GM23338 (cell line): ENCODE measurements at regions not wholly inside any gene's neighbourhood (a gene's known extent, or its start where the extent isn't known, plus 50 kb on each side); places are given as distances from the start of the nearest gene placed in this dataset.
"Not testable (repeated sequence)": the region's sequence is repeated elsewhere in the genome, so short reads cannot be mapped to it uniquely, and the experiment has no call there.

ENCODE experiments used
- ATAC-seq: fragments of 200-7000 bp; cut with Tn5 transposase; 3 replicates; pipeline ENCODE4 v1.9.1; 2020
- DNase-seq: peaks from one replicate; pipeline ENCODE4 v3.0.0-alpha.2; 2015; ENCODE audit warnings: low spot score
- H2AFZ ChIP-seq: fragments of 200-600 bp; sonication (generic); 2 replicates; pipeline ENCODE4 v1.8.0; 2016; ENCODE audit warnings: antibody characterized with exemption, mild to moderate bottlenecking, moderate library complexity
- H3F3A ChIP-seq: fragments of 200-600 bp; sonication (generic); replicated peaks from 2 replicates; pipeline ENCODE4 v1.8.0; 2017; ENCODE audit warnings: antibody characterized with exemption, mixed run types, low read depth
- H3K27ac ChIP-seq: fragments of 200-600 bp; sonication (generic); 2 replicates; pipeline ENCODE4 v1.6.1; 2016; ENCODE audit warnings: low read depth
- H3K27me3 ChIP-seq: fragments of 200-600 bp; sonication (generic); 2 replicates; pipeline ENCODE4 v1.8.0; 2016; ENCODE audit warnings: mild to moderate bottlenecking, mixed run types, moderate library complexity; ENCODE audit not compliant: insufficient read depth
- H3K36me3 ChIP-seq: fragments of 200-600 bp; sonication (generic); 2 replicates; pipeline ENCODE4 v1.8.0; 2016; ENCODE audit warnings: mild to moderate bottlenecking; ENCODE audit not compliant: insufficient read depth
- H3K4me1 ChIP-seq: fragments of 200-600 bp; sonication (generic); 2 replicates; pipeline ENCODE4 v1.8.0; 2016; ENCODE audit warnings: mild to moderate bottlenecking, moderate library complexity; ENCODE audit not compliant: insufficient read depth
- H3K4me2 ChIP-seq: fragments of 200-600 bp; sonication (generic); 2 replicates; pipeline ENCODE4 v1.7.1; 2017; ENCODE audit warnings: mixed run types
- H3K4me3 ChIP-seq: fragments of 200-600 bp; sonication (generic); 2 replicates; pipeline ENCODE4 v1.6.1; 2016; ENCODE audit warnings: mixed run types
- H3K79me2 ChIP-seq: fragments of 200-600 bp; sonication (generic); replicated peaks from 2 replicates; pipeline ENCODE4 v1.8.0; 2017; ENCODE audit warnings: mild to moderate bottlenecking; ENCODE audit not compliant: insufficient read depth
- H3K9me2 ChIP-seq: fragments of 200-600 bp; sonication (generic); 2 replicates; pipeline ENCODE4 v1.8.0; 2017; ENCODE audit not compliant: insufficient read depth
- H4K20me1 ChIP-seq: fragments of 200-600 bp; sonication (generic); replicated peaks from 2 replicates; pipeline ENCODE4 v1.8.0; 2017; ENCODE audit warnings: mild to moderate bottlenecking; ENCODE audit not compliant: insufficient read depth
- H3K27ac Mint-ChIP-seq: 2 replicates; pipeline ENCODE4 v1.8.0; 2020; ENCODE audit warnings: inconsistent platforms, mild to moderate bottlenecking, moderate library complexity, mixed read lengths
- H3K27me3 Mint-ChIP-seq: 3 replicates; pipeline ENCODE4 v1.8.0; 2022; ENCODE audit warnings: low read depth, mild to moderate bottlenecking, moderate library complexity, mixed read lengths, inconsistent platforms; ENCODE audit not compliant: insufficient read depth, poor library complexity
- H3K36me3 Mint-ChIP-seq: 3 replicates; pipeline ENCODE4 v1.8.0; 2021; ENCODE audit warnings: low read depth, mild to moderate bottlenecking, inconsistent platforms, moderate library complexity, mixed read lengths
- H3K4me1 Mint-ChIP-seq: 3 replicates; pipeline ENCODE4 v1.8.0; 2020; ENCODE audit warnings: mild to moderate bottlenecking, inconsistent platforms, mixed read lengths
- H3K4me3 Mint-ChIP-seq: 3 replicates; pipeline ENCODE4 v1.8.0; 2021; ENCODE audit warnings: moderate library complexity, mild to moderate bottlenecking, inconsistent platforms, mixed read lengths
- H3K9me3 Mint-ChIP-seq: 3 replicates; pipeline ENCODE4 v1.8.0; 2020; ENCODE audit warnings: moderate library complexity, mild to moderate bottlenecking, inconsistent platforms, mixed read lengths
- ETS1 ChIP-seq: IDR thresholded peaks from 2 replicates; pipeline ENCODE4 v1.6.1; 2016; ENCODE audit warnings: antibody characterized with exemption
- EZH2 ChIP-seq: fragments of 200-600 bp; sonication (generic); IDR thresholded peaks from one replicate; pipeline ENCODE4 v1.8.0; 2017; ENCODE audit warnings: antibody characterized with exemption, mild to moderate bottlenecking, low read depth; ENCODE audit not compliant: unreplicated experiment
- POLR2AphosphoS5 ChIP-seq: IDR thresholded peaks from 2 replicates; pipeline ENCODE4 v1.6.1; 2016; ENCODE audit warnings: antibody characterized with exemption, low read depth
- STAT1 ChIP-seq: IDR thresholded peaks from one replicate; pipeline ENCODE4 v1.6.1; 2016; ENCODE audit warnings: antibody characterized with exemption; ENCODE audit not compliant: unreplicated experiment
- ZNF114 ChIP-seq: fragments of 250-450 bp; sonication (Bioruptor Pico); IDR thresholded peaks from 2 replicates; pipeline ENCODE4 v1.5.0; 2020; ENCODE audit warnings: mild to moderate bottlenecking, moderate library complexity
- ZNF462 ChIP-seq: fragments of 250-450 bp; sonication (Bioruptor Pico); IDR thresholded peaks from 2 replicates; pipeline ENCODE4 v1.5.0; 2020; ENCODE audit warnings: mild to moderate bottlenecking, moderate library complexity

GRCh38 chr12:131409211-131409610 lies 301.7 kb upstream of the SFSWAP start (continued):
- TF ChIP-seq ZNF462 (CRISPR knock-in tag) (no peak), EZH2 (no peak), ZNF114 (no peak), POLR2AphosphoS5 (no peak), ETS1 (no peak), STAT1 (no peak)

GRCh38 chr12:131411827-131412226 lies 299.1 kb upstream of the SFSWAP start:
- H3K4me1 Mint-ChIP-seq, result not testable (repeated sequence)

More at GRCh38 chr12:131411827-131412226, 299.1 kb upstream of the SFSWAP start:
- H3F3A ChIP-seq, H2AFZ ChIP-seq, H3K27me3 Mint-ChIP-seq, H3K27ac ChIP-seq, H3K36me3 ChIP-seq, H3K4me3 Mint-ChIP-seq, H3K36me3 Mint-ChIP-seq, ATAC-seq, H3K27ac Mint-ChIP-seq, H3K79me2 ChIP-seq, H3K4me1 ChIP-seq, H4K20me1 ChIP-seq, H3K4me2 ChIP-seq, H3K27me3 ChIP-seq, H3K4me3 ChIP-seq, H3K9me2 ChIP-seq, DNase-seq: not testable (repeated sequence)
- peaks cover 20% of the 10 kb centered on the region for H3K9me3 Mint-ChIP-seq
